Stromal cell of bone marrow (primary cell): ENCODE measurements at regions not wholly inside any gene's neighbourhood (a gene's known extent, or its start where the extent isn't known, plus 50 kb on each side); places are given as distances from the start of the nearest gene placed in this dataset.

ENCODE experiments used
- DNase-seq: peaks from one replicate; pipeline ENCODE4 v3.0.0-alpha.2; 2012; ENCODE audit warnings: low read depth

DNA sequence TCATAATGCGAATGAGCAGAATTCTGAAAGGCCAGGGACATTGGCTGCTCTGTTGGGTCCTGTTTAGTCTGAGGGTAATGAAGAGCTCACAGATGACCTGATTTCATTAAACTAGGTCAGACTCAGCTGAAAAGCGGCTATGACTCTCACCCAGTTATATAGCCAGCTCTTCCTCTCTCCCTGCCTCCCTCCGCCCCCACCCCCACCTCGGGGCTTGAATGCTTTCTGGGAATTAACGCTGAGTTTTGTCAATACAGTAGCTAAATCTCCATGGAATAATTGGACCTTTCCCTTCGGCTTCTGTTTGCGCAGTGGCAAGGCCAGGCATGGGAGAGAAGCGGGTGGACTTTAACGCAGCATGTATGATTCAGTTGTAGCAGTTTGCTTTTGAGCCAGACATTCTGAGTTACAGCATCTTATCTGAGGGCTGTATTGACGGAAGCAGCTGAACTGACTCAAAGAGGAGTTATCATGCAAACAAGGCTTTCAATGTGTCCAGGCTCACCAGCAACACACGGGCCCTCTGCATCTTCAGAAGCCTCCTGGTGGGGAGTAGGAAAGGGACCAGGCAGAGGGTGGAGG, 110.6 kb downstream of the MYCN start:
- no peak for DNase-seq

DNA sequence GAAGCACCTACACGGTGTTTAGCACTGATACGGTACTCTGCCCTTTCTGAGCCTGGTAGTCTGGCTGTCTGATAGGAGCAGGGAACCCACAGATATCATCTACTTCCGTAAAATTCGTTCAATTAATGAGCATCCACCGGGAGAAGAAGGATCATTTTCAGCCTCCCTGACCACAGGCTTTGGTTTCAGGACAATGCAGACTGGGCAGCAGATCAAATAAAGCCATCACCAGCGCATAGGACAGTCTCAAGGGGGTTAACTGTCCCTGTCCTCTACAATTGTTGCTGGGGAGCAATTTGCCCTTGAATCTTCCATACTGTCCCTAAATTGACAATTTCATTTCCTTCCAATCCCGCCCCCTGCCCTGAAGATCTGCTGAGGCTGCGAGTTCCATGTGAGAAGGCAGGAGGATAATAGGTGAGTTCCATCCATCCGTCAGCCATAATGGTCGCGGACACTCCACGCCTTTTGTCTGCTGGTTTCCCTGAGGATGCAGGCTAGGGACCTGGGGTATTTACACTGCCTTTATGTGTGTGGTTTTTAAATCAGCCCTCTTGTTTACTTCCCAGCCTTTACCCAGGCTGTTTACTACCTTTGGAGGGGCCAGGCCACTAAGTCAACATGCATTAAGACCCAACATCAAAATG, 110.0 kb downstream of the MYCN start:
- DNase-seq: no peak

DNA sequence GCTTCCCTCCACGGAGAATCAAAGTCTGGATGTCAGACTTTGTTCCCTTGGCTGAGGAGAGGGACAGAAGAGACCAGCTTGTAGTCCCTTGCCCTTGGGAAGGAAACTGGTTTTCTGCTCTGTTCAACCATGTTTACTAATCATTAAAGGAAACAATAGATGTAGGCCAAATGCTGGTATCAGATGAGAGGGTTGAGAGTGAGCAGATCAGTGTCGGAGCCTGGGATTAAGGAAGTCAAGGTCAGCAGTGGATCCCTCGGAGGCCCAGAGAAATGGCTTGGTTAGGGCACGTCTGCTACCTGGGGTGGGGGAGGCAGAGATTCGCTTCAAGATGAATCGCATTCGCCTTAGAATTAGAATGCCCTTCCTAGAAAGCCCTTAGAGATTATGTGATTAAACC, 109.1 kb downstream of the MYCN start:
- no peak for DNase-seq

DNA sequence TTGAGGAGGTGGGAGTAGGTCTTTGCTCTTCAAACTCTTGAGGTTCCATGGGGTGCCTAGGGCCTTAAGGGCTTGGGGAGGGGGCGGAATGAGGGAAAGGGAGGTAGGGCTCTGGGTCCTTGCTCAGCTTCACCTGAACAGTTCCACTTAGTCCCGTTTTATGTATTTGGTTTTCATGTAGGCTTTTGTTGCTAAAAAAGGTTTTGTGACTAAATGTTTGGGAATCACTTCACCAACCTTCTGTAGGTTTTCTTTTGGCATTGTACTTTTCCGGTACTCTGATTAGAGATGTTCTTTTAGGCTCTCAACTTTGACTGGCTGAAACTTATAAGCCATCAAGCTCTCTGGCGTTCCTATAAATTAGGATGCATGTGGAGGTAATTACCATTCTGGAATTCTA, 108.1 kb downstream of the MYCN start:
- DNase-seq: no peak

DNA sequence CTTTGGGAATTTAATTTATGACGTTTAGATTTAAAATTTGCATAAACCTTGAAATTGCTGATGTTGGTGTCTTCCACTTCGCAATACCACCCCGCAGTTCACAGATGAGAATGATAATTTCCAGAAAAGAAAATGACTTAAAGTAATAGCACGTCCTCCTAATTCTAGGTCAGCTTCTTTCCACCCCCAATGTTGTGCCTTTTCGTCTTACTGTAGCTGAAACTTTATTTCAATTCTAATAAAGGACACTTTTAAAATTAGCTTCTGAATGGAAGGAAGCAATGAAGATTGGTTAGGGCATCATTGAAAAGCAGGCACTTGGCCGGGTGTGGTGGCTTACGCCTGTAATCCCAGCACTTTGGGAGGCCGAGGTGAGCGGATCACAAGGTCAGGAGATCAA, 107.4 kb downstream of the MYCN start:
- DNase-seq: no peak

DNA sequence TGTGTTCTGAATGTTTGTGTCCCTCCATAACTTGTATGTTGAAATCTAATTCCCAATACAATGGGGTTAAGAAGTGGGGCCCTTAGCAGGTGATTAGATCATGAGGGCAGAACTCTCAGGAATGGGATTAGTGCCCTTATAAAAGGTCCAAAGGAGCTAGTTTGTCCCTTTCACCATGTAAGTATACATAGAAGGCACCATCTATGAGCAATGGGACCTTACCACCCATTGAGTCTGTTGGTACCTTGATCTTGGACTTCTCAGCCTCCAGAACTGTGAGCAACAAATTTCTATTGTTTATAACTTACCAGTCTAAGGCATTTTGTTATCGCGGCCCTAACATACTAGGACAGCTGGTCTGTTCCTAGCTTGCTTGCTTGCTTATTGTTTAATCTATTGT, 106.3 kb downstream of the MYCN start:
- DNase-seq: no peak

DNA sequence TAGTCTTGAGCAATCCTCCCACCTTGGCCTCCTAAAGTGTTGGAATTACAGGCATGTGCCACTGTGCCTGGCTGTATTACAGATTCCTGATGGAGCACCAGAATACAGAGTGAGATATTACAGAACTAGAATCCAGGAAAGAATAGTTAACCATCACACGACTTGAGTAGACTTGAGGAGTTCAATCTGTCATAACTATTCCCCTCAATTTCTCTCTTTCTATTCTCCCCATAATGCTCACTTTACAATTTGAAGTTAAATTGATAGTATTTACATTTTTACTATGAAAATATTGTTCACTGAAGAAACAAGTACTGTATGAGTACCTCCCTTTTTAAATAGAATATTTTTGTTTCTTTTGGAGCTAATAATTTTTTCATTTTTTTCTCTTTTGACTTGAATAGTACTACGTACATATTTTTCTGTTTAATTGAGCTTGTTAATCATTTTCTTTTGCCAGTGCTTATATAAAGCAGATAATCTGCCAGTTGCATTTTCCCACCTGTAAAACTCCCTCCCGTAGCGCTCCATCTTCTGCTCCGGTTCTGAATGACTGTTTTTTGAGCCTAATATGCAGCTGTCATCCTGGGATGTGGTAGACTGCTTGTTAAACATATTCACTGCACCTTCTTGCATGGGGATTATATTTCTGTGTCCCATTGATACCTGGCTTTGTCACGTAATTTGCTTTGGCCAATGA, 105.5 kb downstream of the MYCN start:
- DNase-seq: no peak

DNA sequence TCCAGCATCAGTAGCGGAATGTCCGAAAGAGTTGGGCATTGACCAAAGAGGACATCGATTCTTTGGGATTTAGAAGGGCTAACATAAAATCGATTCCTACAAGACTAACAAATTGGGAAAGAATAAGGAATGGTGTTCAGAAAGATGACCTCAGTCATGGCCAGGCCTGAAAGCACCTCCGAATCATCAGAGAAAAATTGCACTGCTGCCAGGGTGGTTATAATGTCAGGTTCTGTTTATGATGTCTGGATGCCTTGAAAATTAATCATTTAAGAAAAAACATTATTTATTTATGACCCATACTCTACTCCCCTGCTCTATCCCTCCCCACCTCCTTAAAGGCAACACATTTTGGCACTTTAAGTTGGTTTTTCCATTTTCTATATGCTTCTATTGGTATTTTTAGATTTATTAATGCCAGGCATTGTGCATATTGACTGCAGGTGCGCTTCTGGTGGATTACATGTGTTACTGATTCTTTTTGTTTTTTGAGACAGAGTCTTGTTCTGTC, 104.7 kb downstream of the MYCN start:
- DNase-seq: no peak

DNA sequence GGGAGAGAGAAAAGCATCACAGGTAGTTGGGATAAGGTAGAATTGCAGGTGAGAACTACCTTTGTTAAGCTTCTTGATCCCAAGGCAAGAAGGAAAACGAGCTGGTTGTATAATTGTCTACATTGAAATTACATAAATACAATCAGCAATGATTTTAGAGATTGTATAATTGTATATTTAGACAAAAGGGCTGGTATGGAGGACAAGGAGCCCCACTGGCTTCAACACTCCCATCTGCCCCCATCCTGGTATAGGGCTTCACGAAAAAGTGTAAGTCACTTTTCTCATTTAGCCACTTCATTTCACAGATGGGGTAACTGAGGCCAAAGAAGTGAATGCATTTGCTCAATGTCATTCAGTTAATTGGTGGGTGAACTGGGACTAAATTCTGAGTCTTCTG, 103.3 kb downstream of the MYCN start:
- DNase-seq: no peak

DNA sequence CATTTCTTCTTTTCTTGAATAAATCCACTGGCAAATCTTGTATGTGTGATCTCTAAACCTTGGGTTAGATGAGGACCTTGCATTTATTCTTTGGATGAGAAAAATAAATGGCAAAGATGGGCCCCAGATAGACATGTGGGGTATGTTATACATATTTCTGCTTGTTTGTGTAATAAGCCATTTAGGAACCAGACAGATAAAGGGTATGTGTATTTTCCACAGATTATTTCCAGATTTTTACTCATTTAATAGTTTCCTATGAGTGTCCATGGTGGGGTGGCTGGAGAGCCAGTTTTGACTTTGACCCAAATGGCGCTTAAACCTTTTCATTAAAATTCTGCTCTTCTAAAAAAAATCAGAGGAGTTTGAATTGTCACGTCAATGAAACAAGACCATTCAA, 102.8 kb downstream of the MYCN start:
- DNase-seq: no peak

DNA sequence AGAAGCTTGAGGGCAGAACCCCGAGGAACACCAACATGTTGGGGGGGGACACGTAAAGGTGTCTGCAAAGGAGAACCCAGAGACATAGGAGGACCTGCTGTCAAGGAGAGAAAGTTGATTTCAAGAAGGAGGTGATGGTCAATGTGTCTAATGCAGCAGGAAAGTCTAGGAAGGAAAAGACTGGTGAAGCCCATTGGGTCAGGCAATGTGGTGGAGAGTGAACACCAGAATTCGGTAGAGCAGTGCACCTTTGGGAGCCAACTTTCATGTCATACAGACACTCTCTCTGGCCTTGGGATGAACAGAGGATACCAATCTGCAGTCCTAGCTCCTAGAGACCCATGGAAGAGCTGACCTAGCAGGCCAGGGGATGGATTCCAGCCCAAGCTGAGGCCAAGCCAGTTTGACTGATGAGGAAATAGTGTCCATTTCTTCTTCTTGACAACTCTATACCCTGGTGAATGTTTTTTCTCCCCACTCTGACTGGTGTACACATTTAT, 101.9 kb downstream of the MYCN start:
- no peak for DNase-seq

DNA sequence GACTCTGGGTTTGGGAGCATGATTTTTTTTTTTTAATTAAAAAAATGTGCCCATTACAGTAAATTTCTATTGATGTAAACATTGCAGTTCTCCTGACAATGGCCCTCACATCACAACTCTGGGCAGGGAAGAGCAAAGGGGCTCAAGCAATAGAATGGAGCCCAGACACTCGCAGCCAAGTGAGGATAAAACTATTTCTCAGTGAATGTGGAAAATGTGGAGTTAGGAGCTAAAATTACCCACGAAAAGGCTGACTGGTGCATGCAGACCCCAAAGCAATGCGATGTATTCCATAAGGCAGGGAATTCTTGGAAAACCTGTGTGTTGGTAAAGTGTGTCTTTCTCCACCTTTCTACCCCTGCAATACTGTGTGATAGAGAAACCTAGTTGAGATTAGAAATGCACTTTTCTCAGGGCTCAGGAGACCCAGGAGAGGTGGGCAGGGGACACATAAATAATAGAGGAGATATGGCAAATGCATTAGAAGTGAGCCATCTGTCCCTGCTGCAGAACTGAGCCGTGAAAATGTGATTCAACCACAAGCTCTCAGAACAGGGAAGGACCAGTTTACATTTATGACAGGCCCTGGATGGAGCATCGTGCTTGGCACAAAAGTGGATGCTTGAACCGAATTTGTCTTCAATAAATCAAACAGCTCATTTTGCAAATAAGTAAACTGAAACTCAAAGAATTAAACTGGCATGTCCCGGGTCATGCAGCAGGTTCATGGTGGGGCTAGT, 100.1 kb downstream of the MYCN start:
- no peak for DNase-seq

DNA sequence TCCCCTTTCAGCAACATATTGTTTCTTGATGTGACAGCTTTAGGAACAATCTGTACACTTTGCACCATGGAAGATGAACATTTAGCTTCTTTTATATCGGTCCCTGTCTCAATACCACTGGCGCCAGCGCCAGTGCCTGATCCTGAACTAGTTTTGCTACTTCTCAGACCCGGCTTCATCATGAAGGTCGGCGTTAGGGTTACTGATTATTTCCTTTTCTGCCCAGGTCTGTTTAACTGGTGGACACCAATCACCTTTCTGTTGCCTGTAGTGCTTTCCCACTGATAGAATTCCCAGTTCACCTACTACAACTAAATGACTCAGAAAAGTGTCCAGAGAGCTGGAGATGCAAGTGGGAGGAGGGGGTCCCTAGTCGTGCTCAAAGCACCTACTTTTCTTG, 99.5 kb downstream of the MYCN start:
- no peak for DNase-seq

DNA sequence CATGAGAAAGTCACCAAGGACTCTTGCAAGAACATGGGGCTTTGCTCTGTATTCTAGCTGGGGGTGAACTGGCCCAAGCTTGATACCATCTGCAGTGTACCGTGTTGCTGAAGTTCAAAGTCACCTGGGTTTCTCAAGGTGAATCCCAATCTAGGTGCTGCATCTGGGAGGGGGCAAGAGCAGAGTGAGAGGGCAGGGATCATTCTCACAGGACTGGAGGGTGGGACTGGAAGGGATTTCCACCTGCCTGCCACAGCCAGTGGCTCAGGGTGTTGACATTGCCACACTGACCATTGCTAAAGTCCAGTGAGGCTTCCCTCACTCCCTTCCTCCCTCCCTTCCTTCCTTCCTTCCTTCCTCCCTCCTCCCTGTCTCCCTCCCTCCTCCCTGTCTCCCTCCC, 98.7 kb downstream of the MYCN start:
- DNase-seq: no peak

DNA sequence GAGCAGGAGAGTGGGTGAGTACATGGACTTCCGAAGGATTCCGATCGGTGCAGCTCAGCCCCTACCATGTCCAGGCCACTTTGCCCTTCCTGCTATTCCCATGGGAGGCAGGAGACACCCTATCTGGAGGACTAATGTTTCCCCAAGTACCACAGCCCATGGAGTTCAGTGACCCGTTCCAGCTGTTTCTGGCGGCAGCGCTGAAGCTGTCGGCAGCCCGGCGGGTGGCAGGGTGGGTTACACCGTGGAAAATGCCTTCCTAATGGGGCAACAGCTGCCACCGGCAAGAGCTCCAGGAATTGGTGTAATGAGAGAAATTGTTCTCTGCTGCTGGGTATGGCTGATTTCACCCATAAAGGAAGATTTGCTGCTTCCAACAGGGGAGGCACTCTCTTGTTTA, 98.3 kb downstream of the MYCN start:
- no peak for DNase-seq

DNA sequence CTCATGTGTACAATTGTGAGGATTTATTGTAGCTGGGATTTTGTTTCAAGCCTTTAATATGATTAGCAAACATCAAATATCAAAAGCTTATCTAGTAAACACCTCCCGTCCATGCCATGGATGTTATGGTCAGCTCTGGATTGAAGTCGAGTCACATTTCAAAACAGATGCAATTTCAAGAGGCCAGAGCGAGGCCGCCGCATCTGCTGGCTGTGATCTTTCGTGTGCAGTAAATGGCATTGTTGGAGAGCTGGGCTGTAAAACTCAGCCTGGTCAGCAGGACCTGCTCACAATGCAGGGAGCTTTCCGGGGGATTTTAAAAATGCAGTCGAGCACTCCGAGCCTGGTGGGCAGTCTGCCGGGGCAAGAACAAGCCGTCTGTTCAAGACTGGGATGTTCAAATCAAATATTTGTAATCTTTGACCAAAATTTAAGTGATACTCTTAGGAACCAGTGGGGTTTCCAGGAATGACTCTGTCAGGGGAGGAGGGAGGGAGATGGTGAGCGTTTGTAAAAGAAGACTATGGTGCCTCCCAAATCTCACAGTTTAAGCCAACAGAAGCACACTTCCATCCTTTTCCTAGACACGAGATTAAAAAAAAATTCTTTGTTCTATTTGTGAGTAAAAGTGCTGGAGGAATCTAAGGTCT, 97.6 kb downstream of the MYCN start:
- no peak for DNase-seq

DNA sequence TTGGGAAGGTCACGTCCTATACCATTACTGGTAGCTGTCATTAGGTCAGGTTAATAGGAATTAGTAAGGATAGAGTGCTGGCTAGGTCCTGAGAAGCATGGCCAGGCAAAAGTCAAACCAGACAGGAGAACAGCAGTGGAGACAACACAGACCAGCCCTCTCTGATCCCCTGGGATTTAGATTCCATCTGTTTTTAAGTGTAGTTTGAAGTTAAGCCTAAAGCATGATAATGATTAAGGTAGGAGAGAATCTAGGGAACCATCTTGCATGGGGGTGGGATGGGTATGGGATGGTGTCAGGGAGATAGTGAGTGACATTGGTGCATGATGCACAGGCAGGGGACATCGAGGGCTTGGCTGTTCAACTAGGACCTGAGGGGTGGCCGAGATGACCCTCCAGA, 96.6 kb downstream of the MYCN start:
- no peak for DNase-seq

DNA sequence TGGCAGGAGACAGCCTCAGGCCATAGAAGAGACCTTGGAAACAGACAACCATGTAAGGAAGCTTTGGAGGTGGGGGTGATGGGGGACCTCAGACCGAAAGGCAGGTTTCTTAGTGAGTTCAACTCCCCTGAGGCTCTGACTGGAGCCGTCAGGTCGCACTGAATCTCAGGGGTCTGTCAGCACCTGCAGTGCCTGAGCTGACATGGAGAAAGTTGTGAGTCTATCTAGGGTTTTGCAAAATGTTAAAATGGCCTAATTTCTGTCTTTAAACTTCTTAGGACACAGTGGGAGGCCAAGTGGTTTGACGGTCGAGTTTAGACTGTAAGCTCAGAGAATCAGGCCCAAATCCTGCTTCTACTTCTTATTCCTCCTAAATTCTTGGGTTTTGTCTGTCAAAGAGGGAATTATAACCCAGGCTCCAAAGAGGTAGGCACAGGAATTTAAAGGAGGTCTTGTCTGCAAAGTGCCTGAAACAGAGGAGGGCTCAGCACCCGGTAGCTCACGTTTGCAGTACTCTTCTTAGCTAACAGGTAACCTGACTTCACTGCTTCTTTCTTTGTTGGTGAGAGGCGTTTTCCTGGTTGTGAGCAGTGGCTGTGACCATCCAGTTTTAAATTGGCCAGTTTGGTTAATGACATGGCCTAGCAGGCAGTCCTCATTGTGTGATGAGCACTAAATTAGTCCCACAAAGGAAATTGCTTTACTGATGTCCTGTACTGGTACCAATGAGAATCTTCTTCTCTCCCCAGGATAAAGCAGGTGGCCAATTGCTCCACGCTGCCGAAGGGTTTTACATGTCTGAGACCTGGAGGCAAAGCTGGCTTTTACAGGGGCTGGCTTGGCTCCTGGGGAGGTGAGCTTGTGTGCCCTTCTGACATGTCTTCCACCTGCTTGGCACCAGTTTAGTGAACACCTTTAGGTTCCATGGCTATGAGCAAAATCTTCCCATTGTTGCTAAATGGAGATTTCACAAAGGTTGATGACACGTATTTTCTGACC, 95.7 kb downstream of the MYCN start:
- no peak for DNase-seq

DNA sequence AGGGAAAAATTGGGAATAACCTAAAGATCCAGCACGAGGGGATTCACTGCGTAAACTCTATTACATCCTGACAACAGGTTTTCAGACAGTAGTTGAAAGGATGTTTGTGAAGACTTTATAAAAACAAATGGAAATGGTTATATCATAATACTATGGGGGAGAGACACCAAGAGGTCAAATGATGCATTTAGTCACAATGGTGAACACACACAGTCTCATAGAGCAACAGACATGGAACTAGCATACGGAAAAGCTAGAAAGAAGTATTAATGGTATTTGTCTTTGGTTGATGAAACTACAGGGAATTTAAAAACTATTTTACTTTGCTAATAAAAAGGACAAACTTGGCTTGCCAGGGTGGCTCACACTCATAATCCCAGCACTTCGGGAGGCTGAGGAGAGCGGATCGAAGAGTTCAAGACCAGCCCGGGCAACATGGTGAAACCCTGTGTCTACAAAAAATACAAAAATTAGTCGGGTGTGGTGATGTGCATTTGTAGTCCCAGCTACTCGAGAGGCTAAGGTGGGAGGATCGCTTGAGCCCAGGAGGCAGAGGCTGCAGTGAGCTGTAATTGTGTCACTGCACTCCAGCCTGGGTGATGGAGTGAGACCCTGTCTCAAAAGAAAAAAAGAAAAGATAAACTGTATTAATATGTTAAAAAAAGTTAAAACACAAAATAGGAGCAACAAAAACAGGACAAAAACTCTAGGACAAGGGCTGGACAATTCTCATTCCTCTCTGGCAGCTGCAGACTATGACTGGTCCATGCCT, 94.8 kb downstream of the MYCN start:
- DNase-seq: no peak
